IMR-90 (cell line): ENCODE measurements at regions not wholly inside any gene's neighbourhood (a gene's known extent, or its start where the extent isn't known, plus 50 kb on each side); places are given as distances from the start of the nearest gene placed in this dataset.

Source experiments
- ATAC-seq: fragments of 200-7000 bp; cut with Tn5 transposase; 2 replicates; pipeline ENCODE4 v1.9.1; 2020; ENCODE audit warnings: low read depth, mild to moderate bottlenecking, moderate library complexity
- BruUV-seq: library from RNA; stranded (reverse); fragments of 400-500 nt; replicated peaks from 2 replicates; lab custom pipeline; 2021; lab: Mats Ljungman, UMichigan
- CTCF ChIA-PET: fragments of 300-600 bp; formaldehyde crosslinking; extraction: SDS; loops from one replicate; lab custom pipeline; 2021; ENCODE audit warnings: antibody characterized with exemption; lab: Yijun Ruan, JAX
- POLR2A ChIA-PET: fragments of 300-600 bp; sonication (Branson Sonifier 250); formaldehyde crosslinking; loops from one replicate; lab custom pipeline; 2022; ENCODE audit warnings: antibody characterized with exemption; ENCODE audit not compliant: unreplicated experiment; lab: Charles Lee
- DNase-seq: peaks from one replicate; pipeline ENCODE4 v3.0.0; 2013
- H2AFZ ChIP-seq: replicated peaks from 2 replicates; pipeline ENCODE3; 2013; ENCODE audit warnings: low read length, mild to moderate bottlenecking; ENCODE audit not compliant: poor library complexity
- H2AK5ac ChIP-seq: 2 replicates; pipeline ENCODE4 v1.6.1; 2013; ENCODE audit warnings: low read depth, low read length, inconsistent platforms
- H2AK9ac ChIP-seq: replicated peaks from 2 replicates; pipeline ENCODE3; 2013; ENCODE audit warnings: mild to moderate bottlenecking, low read depth, low read length, moderate library complexity; ENCODE audit not compliant: poor library complexity
- H2BK120ac ChIP-seq: 2 replicates; pipeline ENCODE4 v1.6.1; 2013; ENCODE audit warnings: low read depth, low read length, inconsistent platforms
- H2BK15ac ChIP-seq: 3 replicates; pipeline ENCODE4 v1.6.1; 2013; ENCODE audit warnings: low read depth, low read length, inconsistent platforms
- H2BK20ac ChIP-seq: 2 replicates; pipeline ENCODE4 v1.6.1; 2013; ENCODE audit warnings: low read depth, mild to moderate bottlenecking, inconsistent platforms, low read length, moderate library complexity
- H2BK5ac ChIP-seq: 2 replicates; pipeline ENCODE4 v1.6.1; 2013; ENCODE audit warnings: mild to moderate bottlenecking, low read depth, low read length, inconsistent platforms; ENCODE audit not compliant: poor library complexity, severe bottlenecking
- H3K14ac ChIP-seq: replicated peaks from 2 replicates; pipeline ENCODE4 v1.6.1; 2013; ENCODE audit warnings: low read depth, low read length, inconsistent platforms
- H3K18ac ChIP-seq: 2 replicates; pipeline ENCODE4 v1.6.1; 2013; ENCODE audit warnings: low read depth, low read length, control low read depth
- H3K23ac ChIP-seq: 2 replicates; pipeline ENCODE4 v1.6.1; 2013; ENCODE audit warnings: low read depth, low read length, inconsistent platforms
- H3K27ac ChIP-seq: 2 replicates; pipeline ENCODE4 v1.5.1; 2013; ENCODE audit warnings: mild to moderate bottlenecking, control low read depth, low read length; ENCODE audit not compliant: insufficient read depth
- H3K27me3 ChIP-seq: 2 replicates; pipeline ENCODE4 v1.6.1; 2013; ENCODE audit warnings: low read length; ENCODE audit not compliant: control insufficient read depth, insufficient read depth
- H3K36me3 ChIP-seq: 2 replicates; pipeline ENCODE4 v1.6.1; 2013; ENCODE audit warnings: low read length, mixed read lengths; ENCODE audit not compliant: control insufficient read depth, insufficient read depth
- H3K4ac ChIP-seq: 2 replicates; pipeline ENCODE4 v1.6.1; 2013; ENCODE audit warnings: low read depth, low read length, inconsistent platforms
- H3K4me1 ChIP-seq: 2 replicates; pipeline ENCODE4 v1.6.1; 2013; ENCODE audit warnings: low read length, mixed read lengths; ENCODE audit not compliant: control insufficient read depth, insufficient read depth
- H3K4me2 ChIP-seq: 2 replicates; pipeline ENCODE4 v1.6.1; 2013; ENCODE audit warnings: low read depth, mild to moderate bottlenecking, control low read depth, low read length, moderate library complexity
- H3K4me3 ChIP-seq: 2 replicates; pipeline ENCODE4 v1.5.1; 2013; ENCODE audit warnings: low read depth, mild to moderate bottlenecking, control low read depth, low read length, moderate library complexity; ENCODE audit not compliant: insufficient read depth
- H3K56ac ChIP-seq: 2 replicates; pipeline ENCODE4 v1.6.1; 2013; ENCODE audit warnings: low read length, inconsistent platforms; ENCODE audit not compliant: insufficient read depth; ENCODE audit errors: extremely low read depth
- H3K79me1 ChIP-seq, 2 experiments: 2 replicates each; pipeline ENCODE4 v1.6.1; 2013; ENCODE audit warnings: low read length in 2 of 2, inconsistent platforms in 1 of 2, low read depth in 1 of 2
- H3K9ac ChIP-seq: 2 replicates; pipeline ENCODE4 v1.6.1; 2013; ENCODE audit warnings: low read depth, low read length, control low read depth
- H3K9me1 ChIP-seq: 2 replicates; pipeline ENCODE4 v1.6.1; 2013; ENCODE audit warnings: low read length, inconsistent platforms; ENCODE audit not compliant: insufficient read depth
- H3K9me3 ChIP-seq: 2 replicates; pipeline ENCODE4 v1.6.1; 2013; ENCODE audit warnings: low read length; ENCODE audit not compliant: control insufficient read depth, insufficient read depth
- H4K20me1 ChIP-seq: 2 replicates; pipeline ENCODE4 v1.6.1; 2013; ENCODE audit warnings: low read length, inconsistent platforms; ENCODE audit not compliant: insufficient read depth
- H4K5ac ChIP-seq: 2 replicates; pipeline ENCODE4 v1.6.1; 2013; ENCODE audit warnings: mild to moderate bottlenecking, low read depth, low read length, control low read depth
- H4K8ac ChIP-seq, 2 experiments: 2 replicates each; pipeline ENCODE4 v1.6.1; 2013; ENCODE audit warnings: low read depth in 2 of 2, low read length in 2 of 2, control low read depth in 1 of 2, inconsistent platforms in 1 of 2
- H4K91ac ChIP-seq: 2 replicates; pipeline ENCODE4 v1.6.1; 2013; ENCODE audit warnings: low read depth, low read length, inconsistent platforms; ENCODE audit not compliant: insufficient read depth
- CHD1 ChIP-seq: IDR thresholded peaks from 2 replicates; pipeline ENCODE4 v1.6.1; 2012; ENCODE audit warnings: low read depth, low read length, improper control_type of control experiment
- FOS ChIP-seq: fragments of 150-350 bp; IDR thresholded peaks from 2 replicates; pipeline ENCODE4 v1.6.1; 2016; ENCODE audit warnings: low read depth, low read length
- MAZ ChIP-seq: IDR thresholded peaks from 2 replicates; pipeline ENCODE4 v1.6.1; 2012; ENCODE audit warnings: low read depth, mild to moderate bottlenecking, low read length, improper control_type of control experiment, moderate library complexity, borderline replicate concordance
- POLR2A ChIP-seq: IDR thresholded peaks from 2 replicates; pipeline ENCODE4 v1.6.1; 2012; ENCODE audit warnings: mild to moderate bottlenecking, low read depth, low read length
- RCOR1 ChIP-seq: IDR thresholded peaks from 2 replicates; pipeline ENCODE4 v1.6.1; 2012; ENCODE audit warnings: mild to moderate bottlenecking, low read length, improper control_type of control experiment; ENCODE audit not compliant: insufficient replicate concordance
- RFX5 ChIP-seq: IDR thresholded peaks from 2 replicates; pipeline ENCODE4 v1.8.0; 2012; ENCODE audit warnings: low read depth, mild to moderate bottlenecking, low read length, moderate library complexity
- WGBS, 2 experiments: methylation state at CpG; one replicate each; pipeline versions ENCODE4 v1.1.5 to v1.1.7; 2013; ENCODE audit warnings: missing lambda C conversion rate in 2 of 2; ENCODE audit not compliant: insufficient read length in 1 of 2; ENCODE audit errors: extremely low coverage in 2 of 2; 5-methylcytosine and 5-hydroxymethylcytosine counted together
- dilution Hi-C: fragments of 300-500 bp; cut with HindIII; formaldehyde crosslinking; loops from one replicate; pipeline ENCODE4 v1.14.3; 2018; ENCODE audit warnings: low sequenced_read_pairs; ENCODE audit not compliant: unreplicated experiment
- in situ Hi-C: fragments of 300-500 bp; cut with MboI; formaldehyde crosslinking; loops from 3 replicates; pipeline ENCODE4 v1.14.3; 2019; ENCODE audit warnings: low sequenced_read_pairs, inconsistent platforms, mixed read lengths
- intact Hi-C: fragments of 100-400 bp; cut with micrococcal nuclease; formaldehyde crosslinking; loops from 2 replicates; pipeline ENCODE4 v1.10.0; 2022
- TF ChIP-seq, protein P1 (sequence below): conservative IDR thresholded peaks from 2 replicates; pipeline ENCODE4 v1.5.1; 2012; ENCODE audit warnings: mild to moderate bottlenecking, low read depth, low read length, improper control_type of control experiment
- TF ChIP-seq, protein P2 (sequence below): fragments of 150-350 bp; IDR thresholded peaks from 2 replicates; pipeline ENCODE4 v1.6.1; 2017; ENCODE audit warnings: mild to moderate bottlenecking, antibody characterized with exemption, low read length, low read depth

DNA sequence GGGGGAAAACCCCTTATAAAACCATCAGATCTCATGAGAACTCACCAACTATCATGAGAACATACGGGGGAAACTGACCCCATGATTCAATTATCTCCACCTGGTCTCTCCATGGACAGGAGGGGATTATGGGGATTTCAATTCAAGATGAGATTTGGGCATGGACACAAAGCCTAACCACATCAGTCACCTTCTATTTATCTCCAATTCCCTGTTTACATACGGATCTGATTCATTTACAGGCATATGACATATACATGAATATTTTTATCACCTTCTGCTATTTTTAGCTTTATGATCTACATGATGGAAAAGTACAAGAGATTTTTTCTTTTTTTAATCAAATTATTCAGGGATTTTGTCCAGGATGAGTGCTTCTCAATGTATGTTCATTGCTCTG lies 944.5 kb downstream of the REEP3 start:
- Histone ChIP-seq H3K9me1 (no peaks in the 10 kb centered on the region), H3K27me3 (no peaks in the 10 kb centered on the region), H4K8ac (no peak overlapping the region), H3K14ac (no peak overlapping the region), H2AK5ac (no peak overlapping the region), H2AK9ac (no peak overlapping the region), H3K4ac (no peak overlapping the region), H2BK120ac (no peak overlapping the region), H3K9me3 (peaks cover 2% of the 10 kb centered on the region; the same call in 1 of the 2 replicates), H3K36me3 (no peaks in the 10 kb centered on the region), H4K5ac (no peak overlapping the region), H3K4me1 (no peaks in the 10 kb centered on the region), H4K91ac (no peak overlapping the region), H3K18ac (no peak overlapping the region), H2BK15ac (no peak overlapping the region), H2AFZ (no peak overlapping the region), H4K20me1 (no peaks in the 10 kb centered on the region), H3K27ac (no peak overlapping the region), H3K9ac (no peak overlapping the region), H3K79me1 (no peaks in the 10 kb centered on the region), H3K4me2 (no peak overlapping the region), H3K4me3 (no peak overlapping the region), H3K56ac (no peak overlapping the region), H2BK20ac (no peak overlapping the region), H2BK5ac (no peak overlapping the region), H3K23ac (no peak overlapping the region)
- CTCF ChIA-PET: no interaction called here
- POLR2A ChIA-PET: no interaction called here
- no TSS peak for BruUV-seq
- intact Hi-C loops (no loop called here), dilution Hi-C loops (no loop called here), in situ Hi-C loops (no loop called here)
- DNase-seq: no peak
- WGBS, 2 experiments: no CpG with 5 or more reads among the region's 2 CpGs
- TF ChIP-seq, protein P1, sequence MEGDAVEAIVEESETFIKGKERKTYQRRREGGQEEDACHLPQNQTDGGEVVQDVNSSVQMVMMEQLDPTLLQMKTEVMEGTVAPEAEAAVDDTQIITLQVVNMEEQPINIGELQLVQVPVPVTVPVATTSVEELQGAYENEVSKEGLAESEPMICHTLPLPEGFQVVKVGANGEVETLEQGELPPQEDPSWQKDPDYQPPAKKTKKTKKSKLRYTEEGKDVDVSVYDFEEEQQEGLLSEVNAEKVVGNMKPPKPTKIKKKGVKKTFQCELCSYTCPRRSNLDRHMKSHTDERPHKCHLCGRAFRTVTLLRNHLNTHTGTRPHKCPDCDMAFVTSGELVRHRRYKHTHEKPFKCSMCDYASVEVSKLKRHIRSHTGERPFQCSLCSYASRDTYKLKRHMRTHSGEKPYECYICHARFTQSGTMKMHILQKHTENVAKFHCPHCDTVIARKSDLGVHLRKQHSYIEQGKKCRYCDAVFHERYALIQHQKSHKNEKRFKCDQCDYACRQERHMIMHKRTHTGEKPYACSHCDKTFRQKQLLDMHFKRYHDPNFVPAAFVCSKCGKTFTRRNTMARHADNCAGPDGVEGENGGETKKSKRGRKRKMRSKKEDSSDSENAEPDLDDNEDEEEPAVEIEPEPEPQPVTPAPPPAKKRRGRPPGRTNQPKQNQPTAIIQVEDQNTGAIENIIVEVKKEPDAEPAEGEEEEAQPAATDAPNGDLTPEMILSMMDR: no peak
- TF ChIP-seq CHD1 (no peak), POLR2A (no peak), MAZ (no peak), RCOR1 (no peak), RFX5 (no peak), FOS (no peak)
- TF ChIP-seq, protein P2, sequence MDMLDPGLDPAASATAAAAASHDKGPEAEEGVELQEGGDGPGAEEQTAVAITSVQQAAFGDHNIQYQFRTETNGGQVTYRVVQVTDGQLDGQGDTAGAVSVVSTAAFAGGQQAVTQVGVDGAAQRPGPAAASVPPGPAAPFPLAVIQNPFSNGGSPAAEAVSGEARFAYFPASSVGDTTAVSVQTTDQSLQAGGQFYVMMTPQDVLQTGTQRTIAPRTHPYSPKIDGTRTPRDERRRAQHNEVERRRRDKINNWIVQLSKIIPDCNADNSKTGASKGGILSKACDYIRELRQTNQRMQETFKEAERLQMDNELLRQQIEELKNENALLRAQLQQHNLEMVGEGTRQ: no peak
- no peak for ATAC-seq
